Urinary bladder (tissue), 3 donors: ENCODE measurements at regions not wholly inside any gene's neighbourhood (a gene's known extent, or its start where the extent isn't known, plus 50 kb on each side); places are given as distances from the start of the nearest gene placed in this dataset.
A peak's percentile ranks its signal among the peaks of the same experiment; 100 is the strongest.

Experiments
- DNase-seq: peaks from one replicate; pipeline ENCODE4 v3.0.0-alpha.2; 2015; ENCODE audit errors: extremely low spot score
- H3K27ac ChIP-seq: one replicate; pipeline ENCODE4 v1.5.1; 2013; ENCODE audit warnings: low read depth, mild to moderate bottlenecking, moderate library complexity
- H3K36me3 ChIP-seq: one replicate; pipeline ENCODE4 v1.6.1; 2013; ENCODE audit warnings: mild to moderate bottlenecking, moderate library complexity; ENCODE audit not compliant: insufficient read depth
- H3K4me1 ChIP-seq: one replicate; pipeline ENCODE4 v1.6.1; 2013; ENCODE audit warnings: mild to moderate bottlenecking, moderate library complexity; ENCODE audit not compliant: insufficient read depth
- H3K4me3 ChIP-seq: one replicate; pipeline ENCODE4 v1.5.1; 2013; ENCODE audit warnings: low read depth, low read length
- WGBS: extraction: QIAGEN DNeasy Blood & Tissue Kit; methylation state at CpG from one replicate; pipeline ENCODE4 v1.1.7; 2013; 5-methylcytosine and 5-hydroxymethylcytosine counted together
- donor health status: healthy with polysubstance abuse.
- donor health status: healthy.

DNA sequence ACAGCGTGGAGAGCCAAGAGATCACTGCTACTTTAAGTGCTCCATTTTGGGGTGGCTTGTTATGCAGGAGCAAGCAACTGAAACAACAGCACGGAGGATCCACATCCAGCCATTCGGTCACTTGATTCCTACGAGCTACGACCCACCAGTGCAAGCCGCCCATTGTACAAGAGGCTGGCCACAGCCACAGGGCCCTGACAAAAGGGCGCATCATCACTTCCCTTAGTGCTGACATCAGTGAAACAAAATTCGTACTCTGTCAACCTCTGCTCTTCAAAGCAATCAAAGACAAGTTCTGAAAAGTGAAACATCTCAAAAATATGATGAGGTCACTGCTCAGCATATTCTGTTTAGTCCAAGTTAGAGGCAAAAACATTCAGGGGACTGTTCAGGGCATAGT is 168.4 kb downstream of the GADD45G start:
- DNase-seq, result no peak
- Histone ChIP-seq H3K36me3 (no peaks in the 10 kb centered on the region), H3K27ac (no peak overlapping the region), H3K4me1 (no peaks in the 10 kb centered on the region), H3K4me3 (no peak overlapping the region)
- 96% methylated on average over 8 of the region's 8 CpGs for WGBS

DNA sequence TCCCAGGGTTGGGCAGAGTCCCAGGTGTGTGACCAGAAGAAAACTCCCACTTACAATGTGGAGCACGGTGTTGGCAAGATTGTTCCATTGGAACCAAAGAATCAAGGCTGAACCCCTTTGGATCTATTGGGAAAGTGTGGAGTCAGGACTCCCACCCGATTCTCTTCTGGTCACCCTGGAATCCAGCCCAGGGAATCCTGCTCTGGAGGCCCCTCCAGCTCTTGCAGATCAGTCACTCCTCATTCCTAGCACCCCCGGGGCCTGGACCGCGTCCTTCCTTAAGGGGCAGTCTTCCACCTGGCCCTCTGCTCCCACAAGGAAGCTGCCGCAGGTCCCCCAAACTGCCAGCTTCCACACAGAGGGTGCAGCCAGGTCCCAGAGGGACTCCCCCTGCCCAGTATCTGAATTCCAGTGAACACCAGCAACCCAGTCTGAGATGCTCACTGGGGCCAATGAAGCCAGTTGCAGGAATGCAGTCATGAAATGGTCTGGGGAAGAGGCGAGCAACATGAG is 170.1 kb downstream of the GADD45G start:
- Histone ChIP-seq H3K36me3 (no peaks in the 10 kb centered on the region), H3K4me1 (no peaks in the 10 kb centered on the region), H3K4me3 (no peak overlapping the region), H3K27ac (no peak overlapping the region)
- WGBS, result 93% methylated on average over 7 of the region's 7 CpGs
- DNase-seq, result no peak

- Histone ChIP-seq H3K27ac (no peak overlapping the region), H3K4me3 (no peak overlapping the region), H3K36me3 (no peaks in the 10 kb centered on the region), H3K4me1 (no peaks in the 10 kb centered on the region)
- no peak for DNase-seq
- WGBS, result 93% methylated on average over 6 of the region's 6 CpGs
Observed at GRCh38 chr9:89775641-89776040, 170.8 kb downstream of the GADD45G start.

DNA sequence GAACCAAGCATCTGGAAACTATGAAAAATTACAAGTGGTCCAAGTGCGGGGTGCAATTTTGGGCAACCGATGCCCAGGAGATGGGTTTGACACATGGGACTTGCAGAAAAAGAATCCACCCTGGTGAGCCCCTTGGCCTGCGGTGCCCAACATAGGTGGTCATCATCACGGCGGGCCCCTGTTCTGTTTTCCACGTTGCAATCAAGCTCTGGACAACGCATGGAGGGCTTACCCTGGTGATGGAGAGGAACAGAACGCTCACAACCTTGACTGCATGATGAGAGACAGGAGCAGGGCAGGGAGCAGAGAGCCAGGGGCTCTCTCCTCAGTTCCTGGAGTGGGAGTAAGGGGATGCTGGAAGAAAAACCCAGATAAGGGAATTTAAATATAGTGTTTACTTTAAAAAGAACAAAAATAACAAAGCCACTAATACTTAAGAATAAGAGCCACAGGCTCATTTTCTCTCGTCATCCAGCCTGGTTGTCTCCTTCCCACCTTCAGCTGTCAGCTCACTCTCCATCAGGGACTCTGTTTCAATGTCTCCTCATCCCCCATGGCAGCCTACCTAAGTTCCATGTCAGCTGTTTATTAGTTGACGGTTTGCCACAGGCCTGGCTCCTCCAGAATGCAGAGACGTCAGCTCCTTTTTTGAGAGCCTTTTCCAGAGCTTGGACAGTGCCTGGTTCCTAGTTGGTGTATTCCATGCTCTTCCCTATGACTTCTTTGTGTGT is 172.1 kb downstream of the GADD45G start:
- DNase-seq, result no peak
- Histone ChIP-seq H3K36me3 (no peaks in the 10 kb centered on the region), H3K4me3 (no peak overlapping the region), H3K27ac (no peak overlapping the region), H3K4me1 (no peaks in the 10 kb centered on the region)
- WGBS, result 86% methylated on average over 11 of the region's 11 CpGs

- no peak for DNase-seq
- no peak overlapping the region for H3K4me3 ChIP-seq
- H3K36me3 ChIP-seq, result no peaks in the 10 kb centered on the region
- no peak overlapping the region for H3K27ac ChIP-seq
- no peaks in the 10 kb centered on the region for H3K4me1 ChIP-seq
- 86% methylated on average over 6 of the region's 6 CpGs for WGBS
Observed at GRCh38 chr9:89777544-89777943, 172.7 kb downstream of the GADD45G start.

GRCh38 chr9:89778100-89779090 is 173.6 kb downstream of the GADD45G start:
- H3K4me3 ChIP-seq, result no peak overlapping the region
- H3K27ac ChIP-seq, result no peak overlapping the region
- no peaks in the 10 kb centered on the region for H3K36me3 ChIP-seq
- H3K4me1 ChIP-seq, result no peaks in the 10 kb centered on the region
- 53% methylated on average over 22 of the region's 22 CpGs for WGBS
- DNase-seq, result peak; percentile 36

DNA sequence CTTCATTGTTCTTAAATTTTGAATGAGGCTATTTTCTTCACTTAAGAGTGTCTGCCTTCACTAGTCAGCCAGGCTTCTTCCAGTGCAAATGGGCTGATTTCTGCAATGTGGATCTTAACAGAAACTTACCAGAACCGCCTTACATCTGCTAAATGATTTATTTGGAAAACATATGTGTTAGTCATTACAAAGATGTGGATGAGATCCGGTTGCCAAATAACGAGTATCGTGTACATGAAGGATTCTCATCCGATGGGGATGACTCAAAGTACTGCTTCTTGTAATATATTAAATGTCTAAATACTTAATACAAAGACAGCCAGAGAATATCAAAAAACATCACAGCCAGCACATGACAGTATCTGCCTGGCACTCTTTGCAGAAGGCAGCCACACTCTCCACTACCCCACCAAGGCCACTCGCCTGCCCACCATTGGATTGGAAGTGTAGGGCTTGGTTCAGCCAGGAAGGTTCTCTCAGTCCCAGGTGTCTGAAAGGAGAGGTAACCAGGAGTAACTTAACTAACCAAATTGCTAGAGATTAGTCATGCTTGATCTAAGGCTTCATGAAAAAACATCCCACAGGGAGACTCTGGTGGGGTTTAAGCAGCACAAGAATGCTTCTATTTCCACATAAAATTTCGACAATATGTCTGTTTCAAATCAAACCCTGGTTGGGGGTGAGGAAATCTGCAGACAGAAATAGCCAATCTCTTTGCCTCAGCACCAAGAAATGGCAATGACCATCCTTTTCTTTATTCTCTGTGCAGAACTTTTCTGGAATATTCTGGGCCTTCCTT is 174.8 kb downstream of the GADD45G start:
- DNase-seq, result no peak
- Histone ChIP-seq H3K4me3 (no peak overlapping the region), H3K36me3 (no peaks in the 10 kb centered on the region), H3K4me1 (no peaks in the 10 kb centered on the region), H3K27ac (no peak overlapping the region)
- WGBS, result 81% methylated on average over 7 of the region's 7 CpGs

- no peak overlapping the region for H3K27ac ChIP-seq
- no peak overlapping the region for H3K4me3 ChIP-seq
- WGBS, result 58% methylated on average over 4 of the region's 4 CpGs
- no peaks in the 10 kb centered on the region for H3K4me1 ChIP-seq
- H3K36me3 ChIP-seq, result no peaks in the 10 kb centered on the region
- DNase-seq, result no peak
Observed at GRCh38 chr9:89780959-89781358, 176.1 kb downstream of the GADD45G start.

DNA sequence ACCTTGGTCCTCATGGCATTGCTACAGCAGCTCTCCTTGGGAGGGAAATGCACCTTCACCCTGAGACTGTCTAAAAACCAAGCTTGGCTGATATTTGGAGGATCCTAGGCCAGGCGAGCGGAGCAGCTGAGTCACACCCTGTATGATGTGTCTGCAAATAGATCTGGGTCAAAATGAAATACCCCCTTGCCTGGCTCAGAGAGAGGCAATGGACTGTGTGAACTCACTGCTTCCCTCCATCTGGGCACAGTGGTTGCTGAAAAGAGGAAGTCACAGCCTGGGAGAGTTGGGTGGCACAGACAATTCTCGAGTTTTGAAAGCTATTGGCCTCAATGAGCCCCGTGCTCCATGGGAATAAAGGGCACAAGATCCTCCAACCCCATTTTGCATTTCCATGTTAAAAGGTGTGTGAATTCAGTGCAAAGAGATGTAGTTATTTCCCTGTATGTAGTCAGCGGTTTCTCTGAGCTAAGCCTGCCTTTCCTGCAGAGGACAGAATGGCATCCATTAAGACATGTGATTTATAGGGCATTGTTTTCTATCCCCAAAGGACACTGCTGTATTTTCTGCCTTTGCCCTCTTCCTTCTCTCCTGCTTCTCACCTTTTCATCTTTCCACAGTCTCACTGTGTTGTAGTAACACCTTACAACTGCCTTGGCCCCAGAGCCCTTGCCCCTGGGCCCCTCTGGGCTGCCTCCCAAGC is 177.2 kb downstream of the GADD45G start:
- no peak for DNase-seq
- Histone ChIP-seq H3K4me3 (no peak overlapping the region), H3K4me1 (no peaks in the 10 kb centered on the region), H3K27ac (no peak overlapping the region), H3K36me3 (no peaks in the 10 kb centered on the region)
- 82% methylated on average over 5 of the region's 5 CpGs for WGBS

DNA sequence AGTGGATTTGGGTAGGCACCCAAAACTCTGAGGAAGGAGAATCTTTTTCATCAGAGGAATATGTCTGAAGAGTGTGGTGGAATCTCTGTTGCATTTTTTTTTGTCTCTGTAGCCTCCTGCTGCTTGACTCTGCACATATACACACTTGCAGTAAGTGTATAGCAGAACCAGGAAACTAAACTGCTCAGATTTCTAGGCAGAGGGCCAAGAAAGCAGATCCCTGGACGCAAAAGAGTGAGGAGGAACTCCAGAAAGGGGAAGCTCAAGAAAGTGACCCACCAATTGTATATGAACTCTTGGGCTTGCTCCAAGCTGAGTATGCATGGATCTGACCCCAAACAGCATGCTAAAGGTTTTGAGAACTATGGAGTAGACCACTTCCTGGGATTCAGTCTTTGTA is 181.8 kb downstream of the GADD45G start:
- 13% methylated on average over 1 of the region's 1 CpG for WGBS
- Histone ChIP-seq H3K27ac (no peak overlapping the region), H3K4me1 (no peaks in the 10 kb centered on the region), H3K4me3 (no peak overlapping the region), H3K36me3 (no peaks in the 10 kb centered on the region)
- no peak for DNase-seq

DNA sequence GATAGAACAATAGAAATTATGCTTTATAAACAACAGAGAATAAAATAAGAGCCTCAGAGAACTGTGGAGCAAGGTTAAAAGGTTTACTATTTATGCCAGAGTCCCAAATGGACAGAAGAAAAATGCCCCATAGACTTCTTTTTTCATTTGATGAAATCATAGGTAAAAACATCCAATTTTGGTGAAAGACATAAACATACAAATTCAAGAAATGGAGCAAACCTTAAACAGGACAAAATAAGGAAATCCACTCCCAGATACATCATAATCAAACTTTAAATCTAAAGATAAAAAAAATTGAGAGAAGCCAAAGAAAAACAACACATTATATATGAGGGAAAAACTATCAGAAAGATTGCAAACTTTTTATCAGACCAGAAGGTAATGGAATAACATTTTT is 182.8 kb downstream of the GADD45G start:
- H3K27ac ChIP-seq, result no peak overlapping the region
- no peak overlapping the region for H3K4me3 ChIP-seq
- DNase-seq, result no peak
- H3K4me1 ChIP-seq, result no peaks in the 10 kb centered on the region
- H3K36me3 ChIP-seq, result no peaks in the 10 kb centered on the region

DNA sequence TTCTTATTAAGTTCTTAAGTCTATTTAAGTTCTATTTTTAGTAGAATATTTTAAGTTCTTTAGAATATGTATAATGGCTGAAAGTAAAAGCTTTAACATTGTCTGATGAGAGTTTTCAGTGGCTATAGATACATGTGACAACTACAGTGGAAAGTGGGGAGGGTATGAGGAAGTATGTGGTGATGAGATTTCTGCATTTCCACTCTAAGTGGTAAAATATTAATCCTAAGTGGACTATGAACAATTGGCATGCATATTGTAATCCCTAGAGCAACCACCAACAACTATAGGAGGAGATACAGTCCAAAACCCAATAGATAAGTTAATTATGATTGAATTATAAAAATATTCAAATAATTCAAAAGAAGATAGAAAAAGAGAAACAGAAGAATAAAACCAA is 183.6 kb downstream of the GADD45G start:
- H3K4me3 ChIP-seq, result no peak overlapping the region
- no peak for DNase-seq
- H3K27ac ChIP-seq, result no peak overlapping the region
- no peaks in the 10 kb centered on the region for H3K4me1 ChIP-seq
- no peaks in the 10 kb centered on the region for H3K36me3 ChIP-seq

DNA sequence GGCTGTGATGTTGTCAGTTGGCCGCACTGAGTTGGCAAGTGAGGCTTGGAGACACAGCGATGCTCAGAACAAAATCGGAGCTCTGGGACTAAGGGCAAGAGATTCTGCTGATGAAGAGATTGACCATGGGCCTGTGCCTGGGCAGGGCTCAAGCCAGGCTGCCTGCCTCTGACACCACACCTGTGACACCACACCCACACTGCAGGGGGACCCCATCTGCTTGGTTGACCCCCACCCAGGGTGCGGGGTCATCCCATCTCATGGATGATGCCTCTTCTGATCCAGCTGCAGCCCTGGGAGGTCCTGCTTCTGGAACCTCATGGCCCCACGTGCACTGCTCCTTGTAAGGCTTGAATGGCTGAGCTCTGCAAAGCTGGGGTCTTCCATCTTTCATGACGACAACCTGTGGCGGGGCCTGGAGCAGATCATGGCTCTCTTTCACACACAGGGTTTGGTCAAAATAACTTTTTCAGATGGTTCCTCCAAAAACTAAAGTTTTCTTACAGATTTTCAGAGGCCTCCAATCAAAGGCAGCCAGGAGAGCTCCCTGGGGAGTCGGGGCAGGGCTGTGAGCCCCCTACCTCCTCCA is 185.2 kb downstream of the GADD45G start:
- 96% methylated on average over 8 of the region's 8 CpGs for WGBS

More for the DNA sequence above, 185.2 kb downstream of the GADD45G start:
- Histone ChIP-seq H3K4me1 (no peaks in the 10 kb centered on the region), H3K4me3 (no peak overlapping the region), H3K36me3 (no peaks in the 10 kb centered on the region), H3K27ac (no peak overlapping the region)
- DNase-seq, result no peak
